Lung microvascular endothelial cell (primary cell): ENCODE measurements at regions not wholly inside any gene's neighbourhood (a gene's known extent, or its start where the extent isn't known, plus 50 kb on each side); places are given as distances from the start of the nearest gene placed in this dataset.
"Not testable (repeated sequence)": the region's sequence is repeated elsewhere in the genome, so short reads cannot be mapped to it uniquely, and the experiment has no call there.

Experiments
- DNase-seq, 2 donors: peaks; one replicate each; pipeline versions ENCODE4 v3.0.0 to v3.0.0-alpha.2; 2010; ENCODE audit warnings: low read depth in 2 of 2

DNA sequence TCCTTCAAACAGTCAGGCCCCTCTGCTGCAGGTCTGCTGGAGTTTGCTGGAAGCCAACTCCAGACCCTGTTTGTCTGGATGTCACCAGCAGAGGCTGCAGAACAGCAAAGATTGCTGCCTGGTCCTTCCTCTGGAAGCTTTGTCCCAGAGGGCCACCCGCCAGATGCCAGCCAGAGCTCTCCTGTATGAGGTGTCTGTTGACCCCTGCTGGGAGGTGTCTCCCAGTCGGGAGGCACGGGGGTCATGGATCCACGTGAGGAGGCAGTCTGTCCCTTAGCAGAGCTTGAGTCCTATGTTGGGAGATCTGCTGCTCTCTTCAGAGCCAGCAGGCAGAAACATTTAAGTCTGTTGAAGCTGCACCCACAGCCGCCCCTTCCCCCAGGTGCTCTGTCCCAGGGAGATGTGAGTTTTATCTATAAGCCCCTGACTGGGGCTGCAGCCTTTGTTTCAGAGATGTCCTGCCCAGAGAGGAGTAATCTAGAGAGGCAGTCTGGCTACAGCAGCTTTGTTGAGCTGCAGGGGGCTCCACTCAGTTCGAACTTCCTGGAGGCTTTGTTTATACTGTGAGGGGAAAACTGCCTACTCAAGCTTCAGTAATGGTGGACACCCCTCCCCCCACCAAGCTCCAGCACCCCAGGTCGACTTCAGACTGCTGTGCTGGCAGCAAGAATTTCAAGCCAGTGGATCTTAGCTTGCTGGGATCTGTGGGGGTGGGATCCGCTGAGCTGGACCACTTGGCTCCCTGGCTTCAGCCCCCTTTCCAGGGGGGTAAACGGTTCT lies 72.1 kb downstream of the OGFRL1 start:
- DNase-seq: not testable (repeated sequence)

DNA sequence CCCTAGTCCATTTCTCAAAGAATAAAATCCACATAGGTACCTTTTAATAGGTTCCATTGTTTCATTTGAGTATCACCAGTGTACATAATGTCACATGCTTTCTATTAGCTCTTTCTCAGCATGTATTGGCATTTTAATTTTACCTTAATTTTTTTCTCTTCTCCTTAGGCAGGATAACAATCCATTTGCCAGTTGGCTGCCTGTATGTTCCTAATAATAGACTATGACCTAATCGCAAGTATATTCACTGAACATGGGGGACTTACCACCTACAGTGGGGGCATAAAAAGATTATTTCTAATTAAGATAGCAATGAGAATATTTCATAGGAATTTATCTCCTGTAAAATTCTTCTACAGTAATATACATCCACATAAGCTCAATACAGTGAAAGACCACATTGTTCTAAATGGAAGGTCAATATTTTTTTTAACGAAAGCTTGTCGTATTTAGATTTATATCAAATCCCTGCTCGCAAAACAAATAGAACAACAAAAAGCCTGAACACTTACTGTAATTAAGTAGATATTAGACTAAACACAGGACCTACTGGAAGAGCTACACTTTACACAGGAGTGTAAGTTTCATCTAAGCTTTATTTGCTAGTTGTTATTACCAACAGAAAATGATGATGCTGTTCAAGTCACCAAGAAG lies 76.4 kb downstream of the OGFRL1 start:
- no peak for DNase-seq

DNA sequence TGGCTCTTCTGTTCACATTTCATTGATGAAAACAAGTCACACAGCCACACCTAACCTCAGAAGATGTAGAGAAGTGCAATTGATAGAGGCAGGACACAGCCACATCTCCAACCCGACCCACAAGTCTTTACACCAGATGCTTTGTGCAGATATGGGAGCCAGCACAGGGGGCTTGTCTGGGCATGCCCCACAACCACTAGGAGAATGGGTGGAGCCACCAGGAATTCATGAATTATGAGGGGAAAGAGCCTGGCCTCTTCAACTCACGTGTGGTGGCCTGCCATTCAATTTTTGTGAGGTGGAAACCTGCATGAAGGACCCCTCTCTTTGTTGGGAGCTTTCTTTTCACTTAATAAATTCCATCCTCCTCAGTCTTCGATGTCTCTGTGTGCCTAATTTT lies 79.1 kb downstream of the OGFRL1 start:
- DNase-seq: peak in 1 of 2 donors; percentile 40

DNA sequence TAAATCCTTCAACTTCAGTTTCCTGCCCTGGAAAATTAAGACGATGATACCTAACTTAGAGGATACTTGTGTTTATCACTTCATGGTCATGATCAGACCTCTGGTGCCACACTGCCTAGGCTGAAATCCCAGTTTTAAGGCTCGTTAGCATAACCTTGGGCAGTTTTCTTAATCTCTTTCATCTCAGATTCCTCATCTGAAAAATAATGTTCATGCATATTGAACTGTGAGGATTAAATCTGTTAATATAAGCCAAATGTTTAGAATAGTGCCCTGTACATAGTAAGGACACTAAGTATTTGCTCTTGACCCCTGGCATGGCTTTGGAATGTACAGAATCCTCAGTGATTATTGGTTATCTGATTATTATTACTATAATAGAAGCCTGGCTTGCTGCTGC lies 79.7 kb downstream of the OGFRL1 start:
- no peak for DNase-seq

- DNase-seq: no peak
Measured at GRCh38 chr6:71371559-71371958, 82.9 kb downstream of the OGFRL1 start.

DNA sequence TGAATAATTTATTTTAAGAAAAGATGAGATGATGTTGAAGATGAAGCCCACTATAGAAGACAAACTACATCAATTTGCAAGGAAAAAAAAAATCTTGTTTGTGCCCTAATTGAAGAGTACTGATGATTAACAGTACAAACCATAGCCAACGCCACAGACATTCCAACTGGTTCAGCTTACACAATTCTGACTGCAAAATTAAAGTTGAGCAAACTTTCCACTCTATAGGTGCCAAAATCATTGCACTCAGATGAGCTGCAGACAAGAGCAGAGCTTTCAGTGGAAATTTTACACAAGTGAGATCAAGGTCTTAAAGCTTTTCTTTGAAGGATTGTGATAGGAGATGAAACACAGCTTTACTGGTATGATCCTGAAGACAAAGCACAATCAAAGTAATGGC lies 85.3 kb downstream of the OGFRL1 start:
- DNase-seq: no peak

GRCh38 chr6:71375676-71376075 lies 87.1 kb downstream of the OGFRL1 start:
- no peak for DNase-seq

GRCh38 chr6:71376830-71377229 lies 88.2 kb downstream of the OGFRL1 start:
- DNase-seq: no peak

DNA sequence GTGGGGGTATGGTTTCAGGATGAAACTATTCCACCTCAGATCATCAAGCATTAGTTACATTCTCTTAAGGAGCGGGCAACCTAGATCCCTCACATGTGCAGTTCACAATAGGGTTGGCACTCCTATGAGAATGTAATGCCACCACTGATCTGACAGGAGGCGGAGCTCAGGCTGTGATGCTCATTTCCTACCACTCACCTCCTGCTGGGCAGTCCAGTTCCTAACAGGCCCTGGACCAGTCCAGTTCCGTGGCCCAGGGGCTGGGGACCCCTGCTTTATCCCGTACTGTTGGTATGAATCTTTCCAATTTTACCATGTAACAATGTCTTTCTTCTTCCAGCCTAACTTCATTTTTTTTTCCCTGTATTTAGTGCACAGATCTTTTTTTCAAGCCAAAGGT lies 94.9 kb downstream of the OGFRL1 start:
- peak; percentile 34 to 38 for DNase-seq

- peak; percentile 69 to 73 for DNase-seq
Measured at GRCh38 chr6:71383901-71384489, 95.4 kb downstream of the OGFRL1 start.

GRCh38 chr6:71385111-71385822 lies 96.7 kb downstream of the OGFRL1 start:
- DNase-seq: no peak

- no peak for DNase-seq
Measured at GRCh38 chr6:71386215-71386614, 97.6 kb downstream of the OGFRL1 start.

- no peak for DNase-seq
Measured at GRCh38 chr6:71387179-71387578, 98.6 kb downstream of the OGFRL1 start.

- DNase-seq: no peak
Measured at GRCh38 chr6:71388068-71388744, 99.6 kb downstream of the OGFRL1 start.

DNA sequence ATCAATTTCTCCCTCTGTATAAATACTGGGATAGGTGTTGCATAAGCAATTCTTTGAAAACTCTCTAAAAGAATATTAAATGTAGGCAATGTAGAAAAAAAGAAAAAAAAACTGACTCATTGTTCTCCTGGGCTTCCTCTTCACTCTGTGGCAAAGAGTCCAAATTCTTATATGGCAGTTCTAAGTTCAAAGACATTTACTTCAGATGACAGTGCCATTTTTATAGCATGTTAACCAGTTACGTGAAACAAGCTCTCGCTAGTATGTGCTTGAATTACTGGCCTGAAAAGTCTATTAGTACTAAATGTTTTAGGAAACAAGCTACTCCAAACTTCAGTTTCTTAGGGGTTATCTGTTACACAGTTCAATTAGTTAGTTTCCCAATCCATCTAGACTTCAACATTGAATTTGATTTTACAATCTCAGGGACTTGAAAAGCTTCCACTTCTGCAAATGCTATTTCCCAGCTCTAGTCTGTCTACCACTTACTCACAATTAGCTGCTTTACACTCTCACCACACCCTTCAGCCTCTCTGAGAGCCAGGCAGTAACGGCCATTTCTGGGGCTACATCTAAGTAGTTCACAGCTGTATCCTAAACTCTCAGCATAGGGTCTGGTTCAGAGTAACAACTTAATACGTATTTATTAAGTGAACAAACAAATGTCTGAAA lies 100.4 kb downstream of the OGFRL1 start:
- DNase-seq: no peak

DNA sequence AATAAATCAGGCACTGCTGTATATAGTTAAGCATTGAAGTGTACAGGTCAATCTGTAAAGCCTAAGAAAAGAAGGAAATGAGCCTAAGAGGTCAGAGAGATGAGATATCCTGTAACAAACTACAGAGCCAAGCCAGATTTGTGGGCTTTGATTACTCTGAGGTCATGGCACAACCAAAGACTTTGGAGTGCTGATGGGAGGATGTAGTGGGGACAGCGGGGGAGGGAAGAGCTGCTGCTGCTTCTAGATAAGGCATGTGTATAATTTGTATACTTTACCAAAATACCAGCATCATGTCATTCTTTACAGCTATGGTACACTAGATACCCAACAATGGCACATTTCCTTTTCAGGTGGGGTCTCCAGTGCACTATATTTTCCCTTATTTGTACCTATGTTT lies 102.5 kb downstream of the OGFRL1 start:
- DNase-seq: no peak

- DNase-seq: no peak
Measured at GRCh38 chr6:71392276-71392675, 103.7 kb downstream of the OGFRL1 start.

- DNase-seq: peak; percentile 66 to 93
Measured at GRCh38 chr6:71393471-71393870, 104.9 kb downstream of the OGFRL1 start.

- peak; percentile 37 to 54 for DNase-seq
Measured at GRCh38 chr6:71393981-71394432, 105.4 kb downstream of the OGFRL1 start.

- DNase-seq: no peak
Measured at GRCh38 chr6:71394926-71395325, 106.3 kb downstream of the OGFRL1 start.
